BE2C (cell line): ENCODE measurements at regions not wholly inside any gene's neighbourhood (a gene's known extent, or its start where the extent isn't known, plus 50 kb on each side); places are given as distances from the start of the nearest gene placed in this dataset.

Experiments
- DNase-seq: peaks from one replicate; pipeline ENCODE4 v3.0.0-alpha.2; 2020
- H3K27me3 ChIP-seq: fragments of 250-450 bp; sonication (Bioruptor Pico); 2 replicates; pipeline ENCODE4 v1.5.1; 2020; ENCODE audit warnings: mild to moderate bottlenecking
- H3K36me3 ChIP-seq: fragments of 250-450 bp; sonication (Bioruptor Pico); 2 replicates; pipeline ENCODE4 v1.5.1; 2020; ENCODE audit warnings: mild to moderate bottlenecking
- H3K4me1 ChIP-seq: fragments of 250-450 bp; sonication (Bioruptor Pico); 2 replicates; pipeline ENCODE4 v1.5.1; 2020
- H3K4me3 ChIP-seq: 2 replicates; pipeline ENCODE4 v1.5.1; 2011; ENCODE audit warnings: low read depth, low read length
- H3K9me3 ChIP-seq: fragments of 250-450 bp; sonication (Bioruptor Pico); 2 replicates; pipeline ENCODE4 v1.5.1; 2020
- CTCF ChIP-seq: IDR thresholded peaks from 2 replicates; pipeline ENCODE4 v1.5.1; 2012; ENCODE audit warnings: mild to moderate bottlenecking, low read depth, low read length

DNA sequence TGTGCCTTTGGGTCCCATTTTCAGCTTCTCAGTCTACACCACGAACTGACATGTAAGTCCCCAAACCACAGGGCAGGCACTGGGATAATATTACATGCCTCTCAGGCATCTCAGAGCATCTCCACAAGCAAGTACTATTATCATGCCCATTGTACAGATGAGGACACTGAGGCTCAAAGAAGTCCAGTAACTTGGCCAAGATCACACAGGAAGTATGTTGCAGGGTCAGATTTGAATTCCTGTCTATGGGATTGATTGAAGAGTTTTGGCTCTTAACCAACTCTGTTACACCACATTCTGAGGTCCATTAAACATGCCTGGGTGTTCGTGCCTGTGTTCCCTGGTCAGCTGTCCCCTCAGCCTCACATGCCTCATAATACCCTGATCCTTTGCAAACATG lies 319.8 kb downstream of the FOXO1 start:
- DNase-seq: no peak
- no peak overlapping the region for H3K4me3 ChIP-seq
- H3K9me3 ChIP-seq: no peaks in the 10 kb centered on the region
- H3K4me1 ChIP-seq: no peaks in the 10 kb centered on the region
- no peaks in the 10 kb centered on the region for H3K36me3 ChIP-seq
- no peak for TF ChIP-seq CTCF
- H3K27me3 ChIP-seq: no peaks in the 10 kb centered on the region

DNA sequence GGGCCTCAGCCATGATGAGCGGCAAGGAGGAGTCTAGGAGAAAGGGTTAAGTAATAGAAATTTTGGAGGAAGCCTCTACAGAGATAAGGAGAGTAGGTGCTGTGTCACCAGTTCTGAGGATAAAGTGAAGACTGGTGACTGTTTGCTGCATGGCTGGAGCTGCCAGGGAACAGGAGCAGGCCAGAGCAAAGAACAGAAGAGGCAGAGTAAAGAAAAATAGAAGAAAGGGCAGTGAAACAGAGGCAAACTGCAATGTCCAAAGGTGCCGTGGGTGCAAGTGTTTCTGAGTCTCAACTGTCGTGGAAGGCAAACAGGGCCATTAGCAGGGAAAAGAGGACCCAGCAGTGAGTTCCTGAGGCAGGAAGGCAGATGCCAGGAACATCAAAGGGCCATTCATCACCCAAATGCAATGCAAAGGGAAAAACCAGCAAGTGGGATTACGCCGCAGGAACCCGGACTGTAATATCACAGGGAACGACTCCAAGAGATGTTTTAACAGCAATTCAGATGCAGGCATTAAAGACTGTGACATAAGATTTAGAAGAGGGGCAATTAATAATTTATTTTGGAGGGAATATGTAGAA lies 318.3 kb downstream of the FOXO1 start:
- H3K27me3 ChIP-seq: no peaks in the 10 kb centered on the region
- no peaks in the 10 kb centered on the region for H3K4me1 ChIP-seq
- no peaks in the 10 kb centered on the region for H3K36me3 ChIP-seq
- H3K9me3 ChIP-seq: no peaks in the 10 kb centered on the region
- no peak for DNase-seq
- no peak overlapping the region for H3K4me3 ChIP-seq
- TF ChIP-seq CTCF: no peak

- no peak for TF ChIP-seq CTCF
- no peaks in the 10 kb centered on the region for H3K9me3 ChIP-seq
- no peak for DNase-seq
- no peaks in the 10 kb centered on the region for H3K27me3 ChIP-seq
- H3K36me3 ChIP-seq: no peaks in the 10 kb centered on the region
- H3K4me1 ChIP-seq: no peaks in the 10 kb centered on the region
- H3K4me3 ChIP-seq: no peak overlapping the region
Measured at GRCh38 chr13:40350283-40350992, 316.0 kb downstream of the FOXO1 start.

GRCh38 chr13:40351537-40352379 lies 314.7 kb downstream of the FOXO1 start:
- no peak for TF ChIP-seq CTCF
- no peak overlapping the region for H3K4me3 ChIP-seq
- H3K4me1 ChIP-seq: no peaks in the 10 kb centered on the region
- H3K9me3 ChIP-seq: no peaks in the 10 kb centered on the region
- no peak for DNase-seq
- no peaks in the 10 kb centered on the region for H3K36me3 ChIP-seq
- no peaks in the 10 kb centered on the region for H3K27me3 ChIP-seq

- Histone ChIP-seq H3K4me1 (no peaks in the 10 kb centered on the region), H3K4me3 (no peak overlapping the region), H3K36me3 (no peaks in the 10 kb centered on the region), H3K9me3 (no peaks in the 10 kb centered on the region), H3K27me3 (no peaks in the 10 kb centered on the region)
- no peak for TF ChIP-seq CTCF
- DNase-seq: no peak
Measured at GRCh38 chr13:40352380-40352778, 314.1 kb downstream of the FOXO1 start.
